ENCODE measurements at regions not wholly inside any gene's neighbourhood (a gene's known extent, or its start where the extent isn't known, plus 50 kb on each side); places are given as distances from the start of the nearest gene placed in this dataset.

DNA sequence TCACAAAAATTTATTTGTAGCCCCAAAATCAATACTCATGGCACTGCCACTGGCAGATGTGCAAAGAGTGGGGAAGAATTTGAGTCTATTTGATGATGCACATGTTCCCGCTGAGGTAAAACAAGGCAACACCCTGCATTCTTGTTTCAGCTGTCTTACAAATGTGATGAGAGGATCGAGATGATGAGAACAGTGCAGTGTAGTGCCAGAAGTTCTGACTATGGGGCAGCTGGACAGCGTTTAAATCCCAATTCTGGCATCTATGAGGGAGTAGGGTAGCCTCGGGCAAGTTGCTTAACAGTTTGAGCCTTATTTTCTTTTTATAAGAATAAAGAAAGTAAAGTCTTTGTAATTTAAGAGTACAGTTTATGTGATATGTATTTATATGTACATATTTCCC is 296.7 kb upstream of the FKBP1C start (continued):
- TF ChIP-seq, protein P1, sequence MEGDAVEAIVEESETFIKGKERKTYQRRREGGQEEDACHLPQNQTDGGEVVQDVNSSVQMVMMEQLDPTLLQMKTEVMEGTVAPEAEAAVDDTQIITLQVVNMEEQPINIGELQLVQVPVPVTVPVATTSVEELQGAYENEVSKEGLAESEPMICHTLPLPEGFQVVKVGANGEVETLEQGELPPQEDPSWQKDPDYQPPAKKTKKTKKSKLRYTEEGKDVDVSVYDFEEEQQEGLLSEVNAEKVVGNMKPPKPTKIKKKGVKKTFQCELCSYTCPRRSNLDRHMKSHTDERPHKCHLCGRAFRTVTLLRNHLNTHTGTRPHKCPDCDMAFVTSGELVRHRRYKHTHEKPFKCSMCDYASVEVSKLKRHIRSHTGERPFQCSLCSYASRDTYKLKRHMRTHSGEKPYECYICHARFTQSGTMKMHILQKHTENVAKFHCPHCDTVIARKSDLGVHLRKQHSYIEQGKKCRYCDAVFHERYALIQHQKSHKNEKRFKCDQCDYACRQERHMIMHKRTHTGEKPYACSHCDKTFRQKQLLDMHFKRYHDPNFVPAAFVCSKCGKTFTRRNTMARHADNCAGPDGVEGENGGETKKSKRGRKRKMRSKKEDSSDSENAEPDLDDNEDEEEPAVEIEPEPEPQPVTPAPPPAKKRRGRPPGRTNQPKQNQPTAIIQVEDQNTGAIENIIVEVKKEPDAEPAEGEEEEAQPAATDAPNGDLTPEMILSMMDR (IDR thresholded peaks at IDR 0.05; ENCODE audit: low read depth, low read length, missing input control): no peak

DNA sequence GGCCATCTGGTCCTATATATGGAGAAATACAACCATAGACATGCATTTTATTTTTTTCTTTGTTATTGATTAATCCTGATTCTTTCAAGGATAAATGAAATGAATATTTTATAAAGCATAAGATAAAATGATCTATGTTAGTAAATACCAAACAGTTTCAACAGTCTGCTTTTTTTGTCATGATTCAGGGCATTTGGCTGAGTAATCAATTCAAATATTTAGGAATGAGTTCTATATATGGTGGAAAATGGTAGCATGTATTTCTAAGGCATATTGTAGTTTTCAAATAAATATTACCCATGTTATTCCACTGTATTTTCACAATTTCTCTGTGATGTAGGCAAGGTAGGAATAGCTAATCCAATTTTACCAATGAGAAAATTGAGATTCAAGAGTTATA is 287.5 kb upstream of the FKBP1C start:
- TF ChIP-seq RAD21 (IDR thresholded peaks at IDR 0.05) (no peak), JUND (IDR thresholded peaks at IDR 0.05) (no peak), TAF1 (conservative IDR thresholded peaks at IDR 0.05) (no peak), HNF4A (conservative IDR thresholded peaks at IDR 0.05) (no peak), EGR1 (IDR thresholded peaks at IDR 0.05; ENCODE audit: low read depth in 2 of 2) (no peak), GABPA (IDR thresholded peaks at IDR 0.05 in 1 of 2, conservative IDR thresholded peaks at IDR 0.05 in 1 of 2) (no peak), NR2F2 (IDR thresholded peaks at IDR 0.05) (no peak), FOXA2 (IDR thresholded peaks at IDR 0.05) (no peak), HNF4G (IDR thresholded peaks at IDR 0.05) (no peak), YY1 (IDR thresholded peaks at IDR 0.05) (no peak)
- TF ChIP-seq, protein P1 (IDR thresholded peaks at IDR 0.05; ENCODE audit: low read depth, low read length, missing input control): no peak
- TF ChIP-seq, protein P2, sequence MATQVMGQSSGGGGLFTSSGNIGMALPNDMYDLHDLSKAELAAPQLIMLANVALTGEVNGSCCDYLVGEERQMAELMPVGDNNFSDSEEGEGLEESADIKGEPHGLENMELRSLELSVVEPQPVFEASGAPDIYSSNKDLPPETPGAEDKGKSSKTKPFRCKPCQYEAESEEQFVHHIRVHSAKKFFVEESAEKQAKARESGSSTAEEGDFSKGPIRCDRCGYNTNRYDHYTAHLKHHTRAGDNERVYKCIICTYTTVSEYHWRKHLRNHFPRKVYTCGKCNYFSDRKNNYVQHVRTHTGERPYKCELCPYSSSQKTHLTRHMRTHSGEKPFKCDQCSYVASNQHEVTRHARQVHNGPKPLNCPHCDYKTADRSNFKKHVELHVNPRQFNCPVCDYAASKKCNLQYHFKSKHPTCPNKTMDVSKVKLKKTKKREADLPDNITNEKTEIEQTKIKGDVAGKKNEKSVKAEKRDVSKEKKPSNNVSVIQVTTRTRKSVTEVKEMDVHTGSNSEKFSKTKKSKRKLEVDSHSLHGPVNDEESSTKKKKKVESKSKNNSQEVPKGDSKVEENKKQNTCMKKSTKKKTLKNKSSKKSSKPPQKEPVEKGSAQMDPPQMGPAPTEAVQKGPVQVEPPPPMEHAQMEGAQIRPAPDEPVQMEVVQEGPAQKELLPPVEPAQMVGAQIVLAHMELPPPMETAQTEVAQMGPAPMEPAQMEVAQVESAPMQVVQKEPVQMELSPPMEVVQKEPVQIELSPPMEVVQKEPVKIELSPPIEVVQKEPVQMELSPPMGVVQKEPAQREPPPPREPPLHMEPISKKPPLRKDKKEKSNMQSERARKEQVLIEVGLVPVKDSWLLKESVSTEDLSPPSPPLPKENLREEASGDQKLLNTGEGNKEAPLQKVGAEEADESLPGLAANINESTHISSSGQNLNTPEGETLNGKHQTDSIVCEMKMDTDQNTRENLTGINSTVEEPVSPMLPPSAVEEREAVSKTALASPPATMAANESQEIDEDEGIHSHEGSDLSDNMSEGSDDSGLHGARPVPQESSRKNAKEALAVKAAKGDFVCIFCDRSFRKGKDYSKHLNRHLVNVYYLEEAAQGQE (IDR thresholded peaks at IDR 0.05): no peak
- TF ChIP-seq, protein P3, sequence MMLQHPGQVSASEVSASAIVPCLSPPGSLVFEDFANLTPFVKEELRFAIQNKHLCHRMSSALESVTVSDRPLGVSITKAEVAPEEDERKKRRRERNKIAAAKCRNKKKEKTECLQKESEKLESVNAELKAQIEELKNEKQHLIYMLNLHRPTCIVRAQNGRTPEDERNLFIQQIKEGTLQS (IDR thresholded peaks at IDR 0.05): no peak
- TF ChIP-seq, protein P4, sequence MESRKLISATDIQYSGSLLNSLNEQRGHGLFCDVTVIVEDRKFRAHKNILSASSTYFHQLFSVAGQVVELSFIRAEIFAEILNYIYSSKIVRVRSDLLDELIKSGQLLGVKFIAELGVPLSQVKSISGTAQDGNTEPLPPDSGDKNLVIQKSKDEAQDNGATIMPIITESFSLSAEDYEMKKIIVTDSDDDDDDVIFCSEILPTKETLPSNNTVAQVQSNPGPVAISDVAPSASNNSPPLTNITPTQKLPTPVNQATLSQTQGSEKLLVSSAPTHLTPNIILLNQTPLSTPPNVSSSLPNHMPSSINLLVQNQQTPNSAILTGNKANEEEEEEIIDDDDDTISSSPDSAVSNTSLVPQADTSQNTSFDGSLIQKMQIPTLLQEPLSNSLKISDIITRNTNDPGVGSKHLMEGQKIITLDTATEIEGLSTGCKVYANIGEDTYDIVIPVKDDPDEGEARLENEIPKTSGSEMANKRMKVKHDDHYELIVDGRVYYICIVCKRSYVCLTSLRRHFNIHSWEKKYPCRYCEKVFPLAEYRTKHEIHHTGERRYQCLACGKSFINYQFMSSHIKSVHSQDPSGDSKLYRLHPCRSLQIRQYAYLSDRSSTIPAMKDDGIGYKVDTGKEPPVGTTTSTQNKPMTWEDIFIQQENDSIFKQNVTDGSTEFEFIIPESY (IDR thresholded peaks at IDR 0.05): no peak
- TF ChIP-seq, protein P5, sequence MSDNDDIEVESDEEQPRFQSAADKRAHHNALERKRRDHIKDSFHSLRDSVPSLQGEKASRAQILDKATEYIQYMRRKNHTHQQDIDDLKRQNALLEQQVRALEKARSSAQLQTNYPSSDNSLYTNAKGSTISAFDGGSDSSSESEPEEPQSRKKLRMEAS (IDR thresholded peaks at IDR 0.05): no peak
- Histone ChIP-seq H3K27ac (ENCODE audit: low read depth in 1 of 2, low read length in 2 of 2) (no peak overlapping the region), H3K4me3 (ENCODE audit: low read depth in 1 of 3, low read length in 3 of 3) (no peak overlapping the region), H3K36me3 (ENCODE audit: control insufficient read depth in 4 of 4, insufficient read depth in 3 of 4, low read depth in 1 of 4, low read length in 3 of 4) (no peaks in the 10 kb centered on the region), H3K4me1 (ENCODE audit: control insufficient read depth in 4 of 4, insufficient read depth in 4 of 4, low read length in 3 of 4) (no peaks in the 10 kb centered on the region), H3K27me3 (ENCODE audit: control insufficient read depth in 4 of 4, insufficient read depth in 4 of 4, low read length in 3 of 4) (no peaks in the 10 kb centered on the region), H3K9me3 (ENCODE audit: control insufficient read depth in 4 of 4, low read length in 3 of 4) (no peaks in the 10 kb centered on the region), H3K9ac (ENCODE audit: low read depth in 1 of 2, low read length in 2 of 2) (no peak overlapping the region)
- DNase-seq (ENCODE audit: low spot score): no peak
